ENCODE measurements at regions not wholly inside any gene's neighbourhood (a gene's known extent, or its start where the extent isn't known, plus 50 kb on each side); places are given as distances from the start of the nearest gene placed in this dataset.

DNA sequence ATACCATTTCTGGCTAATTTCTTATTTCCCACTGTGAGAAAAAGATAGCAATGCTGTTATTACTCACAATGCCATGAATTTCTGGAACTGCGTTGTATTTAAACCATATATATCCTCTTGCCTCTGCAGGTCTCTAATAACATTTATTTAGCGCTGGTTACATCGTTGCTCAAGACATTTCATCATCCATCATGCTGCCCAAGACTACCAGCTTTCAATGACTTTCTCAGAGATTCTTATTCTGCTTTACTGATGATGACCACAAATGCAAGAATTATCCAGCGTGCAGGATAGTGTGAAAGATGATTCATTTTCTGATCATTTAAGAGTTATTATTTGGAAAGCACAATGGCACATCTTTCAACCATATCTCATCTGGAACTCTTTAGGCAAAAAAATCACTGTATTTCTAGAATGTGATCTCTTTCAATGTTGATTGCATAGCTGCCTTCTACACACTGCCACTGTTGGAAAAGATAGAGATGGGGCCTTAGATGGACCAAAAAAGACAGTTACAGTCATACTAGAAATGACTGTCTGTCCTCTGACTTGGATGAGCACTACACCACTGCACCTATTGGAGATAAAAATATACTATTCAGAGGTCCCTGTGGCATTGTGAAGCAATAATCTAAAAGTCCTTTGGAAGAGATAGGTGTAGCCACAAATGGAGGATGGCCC, 716.1 kb downstream of the NSUN3 start:
- no peak for TF ChIP-seq CTCF (IDR thresholded peaks at IDR 0.05)
- TF ChIP-seq POLR2AphosphoS5 (IDR thresholded peaks at IDR 0.05) = no peak

Data from stomach (tissue), 4 donors.